HL-60 (cell line): ENCODE measurements at regions not wholly inside any gene's neighbourhood (a gene's known extent, or its start where the extent isn't known, plus 50 kb on each side); places are given as distances from the start of the nearest gene placed in this dataset.

Source experiments
- DNase-seq, 2 experiments: peaks; one replicate each; pipeline ENCODE4 v3.0.0-alpha.2; 2010 to 2020; ENCODE audit warnings: low read depth in 1 of 2, low spot score in 1 of 2
- H3K27ac ChIP-seq: fragments of 250-450 bp; sonication (Bioruptor Pico); replicated peaks from 2 replicates; pipeline ENCODE4 v1.5.1; 2020; ENCODE audit warnings: mild to moderate bottlenecking, moderate library complexity
- H3K27me3 ChIP-seq: fragments of 250-450 bp; sonication (Bioruptor Pico); 2 replicates; pipeline ENCODE4 v1.5.1; 2021; ENCODE audit warnings: mild to moderate bottlenecking, moderate library complexity; ENCODE audit not compliant: insufficient read depth, poor library complexity, severe bottlenecking
- H3K4me3 ChIP-seq: replicated peaks from 2 replicates; pipeline ENCODE4 v1.5.1; 2011; ENCODE audit warnings: mild to moderate bottlenecking, control low read depth, low read length; ENCODE audit not compliant: insufficient read depth
- GABPA ChIP-seq: IDR thresholded peaks from 2 replicates; pipeline ENCODE4 v1.6.1; 2012; ENCODE audit warnings: low read depth
- POLR2AphosphoS5 ChIP-seq: IDR thresholded peaks from 2 replicates; pipeline ENCODE4 v1.6.1; 2012; ENCODE audit warnings: low read depth
- REST ChIP-seq: IDR thresholded peaks from 2 replicates; pipeline ENCODE4 v1.6.1; 2012; ENCODE audit warnings: low read depth; ENCODE audit not compliant: insufficient replicate concordance
- SPI1 ChIP-seq: IDR thresholded peaks from 2 replicates; pipeline ENCODE4 v1.6.1; 2012; ENCODE audit warnings: low read depth, mild to moderate bottlenecking, borderline replicate concordance
- TF ChIP-seq, protein P1 (sequence below): IDR thresholded peaks from one replicate; pipeline ENCODE4 v1.5.1; 2011; ENCODE audit warnings: low read length, control low read depth, inconsistent platforms; ENCODE audit not compliant: insufficient read depth

DNA sequence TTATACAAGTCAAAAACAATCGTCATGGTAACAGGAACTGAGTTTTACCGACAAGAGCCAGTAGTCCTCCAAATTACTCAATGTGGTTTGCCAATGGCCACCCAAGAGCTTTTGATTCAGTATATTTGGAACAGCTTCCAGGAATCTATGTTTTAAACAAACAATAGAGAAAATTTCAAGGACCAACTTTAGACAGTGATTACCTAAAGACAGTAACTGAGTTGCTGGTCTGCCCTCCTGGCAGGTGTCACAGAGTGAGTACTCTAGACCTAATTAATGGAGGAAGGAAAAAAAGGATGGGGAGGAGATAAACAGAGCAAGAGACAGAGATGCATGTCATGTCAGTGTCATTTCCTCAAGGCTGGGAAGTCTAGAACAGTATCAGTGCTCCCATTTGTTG is 361.3 kb upstream of the BTBD3 start:
- Histone ChIP-seq H3K27me3 (no peaks in the 10 kb centered on the region), H3K27ac (no peak overlapping the region), H3K4me3 (no peak overlapping the region)
- TF ChIP-seq SPI1 (no peak), POLR2AphosphoS5 (no peak), GABPA (no peak), REST (no peak)
- TF ChIP-seq, protein P1, sequence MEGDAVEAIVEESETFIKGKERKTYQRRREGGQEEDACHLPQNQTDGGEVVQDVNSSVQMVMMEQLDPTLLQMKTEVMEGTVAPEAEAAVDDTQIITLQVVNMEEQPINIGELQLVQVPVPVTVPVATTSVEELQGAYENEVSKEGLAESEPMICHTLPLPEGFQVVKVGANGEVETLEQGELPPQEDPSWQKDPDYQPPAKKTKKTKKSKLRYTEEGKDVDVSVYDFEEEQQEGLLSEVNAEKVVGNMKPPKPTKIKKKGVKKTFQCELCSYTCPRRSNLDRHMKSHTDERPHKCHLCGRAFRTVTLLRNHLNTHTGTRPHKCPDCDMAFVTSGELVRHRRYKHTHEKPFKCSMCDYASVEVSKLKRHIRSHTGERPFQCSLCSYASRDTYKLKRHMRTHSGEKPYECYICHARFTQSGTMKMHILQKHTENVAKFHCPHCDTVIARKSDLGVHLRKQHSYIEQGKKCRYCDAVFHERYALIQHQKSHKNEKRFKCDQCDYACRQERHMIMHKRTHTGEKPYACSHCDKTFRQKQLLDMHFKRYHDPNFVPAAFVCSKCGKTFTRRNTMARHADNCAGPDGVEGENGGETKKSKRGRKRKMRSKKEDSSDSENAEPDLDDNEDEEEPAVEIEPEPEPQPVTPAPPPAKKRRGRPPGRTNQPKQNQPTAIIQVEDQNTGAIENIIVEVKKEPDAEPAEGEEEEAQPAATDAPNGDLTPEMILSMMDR, result no peak
- no peak for DNase-seq

DNA sequence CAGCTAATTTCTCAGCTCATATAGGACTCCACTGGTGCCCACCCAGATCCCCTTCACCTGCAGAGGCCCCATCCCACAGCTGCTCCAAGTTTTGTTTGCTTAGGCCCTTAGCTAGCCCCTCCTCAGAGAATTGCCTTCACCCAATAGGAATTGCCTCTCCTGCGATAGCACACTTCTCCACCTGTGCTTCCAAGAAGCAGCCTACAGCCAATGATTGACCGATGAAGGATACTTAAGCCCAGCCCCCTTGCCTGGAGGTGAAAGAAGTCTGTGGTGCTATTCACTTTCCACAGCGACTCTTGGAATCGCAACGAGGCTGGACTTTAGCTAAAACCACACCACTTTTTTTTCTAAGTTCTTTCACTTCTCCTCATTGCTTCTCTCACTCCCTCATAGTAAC is 353.2 kb upstream of the BTBD3 start:
- Histone ChIP-seq H3K27me3 (no peaks in the 10 kb centered on the region), H3K27ac (no peak overlapping the region), H3K4me3 (no peak overlapping the region)
- DNase-seq, result no peak
- no peak for TF ChIP-seq SPI1
- TF ChIP-seq POLR2AphosphoS5, result no peak
- TF ChIP-seq REST, result no peak

- no peak overlapping the region for H3K27ac ChIP-seq
- DNase-seq, result no peak
- TF ChIP-seq REST, result no peak
- no peaks in the 10 kb centered on the region for H3K27me3 ChIP-seq
- no peak overlapping the region for H3K4me3 ChIP-seq
These were observed 348.5 kb upstream of the BTBD3 start for GRCh38 chr20:11569163-11569562.

- Histone ChIP-seq H3K4me3 (no peak overlapping the region), H3K27me3 (no peaks in the 10 kb centered on the region), H3K27ac (no peak overlapping the region)
- no peak for DNase-seq
- no peak for TF ChIP-seq GABPA
- no peak for TF ChIP-seq SPI1
- no peak for TF ChIP-seq POLR2AphosphoS5
- TF ChIP-seq REST, result no peak
- TF ChIP-seq, protein P1, result no peak
These were observed 344.2 kb upstream of the BTBD3 start for GRCh38 chr20:11573507-11573906.
